ENCODE measurements at regions not wholly inside any gene's neighbourhood (a gene's known extent, or its start where the extent isn't known, plus 50 kb on each side); places are given as distances from the start of the nearest gene placed in this dataset.

DNA sequence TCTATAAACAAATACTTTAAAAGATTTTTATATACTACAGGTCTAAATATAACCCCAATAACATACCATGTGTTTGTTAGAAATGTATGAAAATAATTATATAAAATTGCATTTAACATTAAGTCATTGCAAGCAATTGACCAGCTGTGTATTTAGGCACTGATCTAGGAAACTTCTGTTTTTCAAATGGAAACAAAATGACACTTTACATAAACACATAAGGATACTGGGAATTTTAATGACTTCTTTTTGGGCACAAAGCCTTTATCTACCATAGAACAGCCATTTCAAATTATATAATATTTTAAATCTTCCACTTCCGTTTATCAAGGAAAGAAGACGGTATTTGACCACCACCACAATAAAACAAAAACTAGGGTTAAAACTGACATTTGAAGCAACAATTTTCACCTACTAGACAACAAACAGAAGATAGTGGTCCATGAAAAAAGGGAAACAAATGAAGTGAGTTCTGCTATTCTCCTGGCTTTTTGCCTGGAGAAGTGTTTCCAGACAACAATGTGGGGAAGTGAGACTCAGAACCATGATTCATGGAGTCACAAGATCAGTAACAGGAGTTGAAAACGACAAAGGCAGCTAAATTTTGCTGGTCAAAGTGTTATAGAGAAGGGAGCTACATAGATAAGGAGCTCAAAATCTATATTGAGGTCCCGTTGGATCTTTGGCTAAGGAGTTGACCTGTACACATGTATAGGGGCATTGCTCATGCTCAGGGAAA is 475.1 kb downstream of the TRHDE start:
- TF ChIP-seq, protein P1, sequence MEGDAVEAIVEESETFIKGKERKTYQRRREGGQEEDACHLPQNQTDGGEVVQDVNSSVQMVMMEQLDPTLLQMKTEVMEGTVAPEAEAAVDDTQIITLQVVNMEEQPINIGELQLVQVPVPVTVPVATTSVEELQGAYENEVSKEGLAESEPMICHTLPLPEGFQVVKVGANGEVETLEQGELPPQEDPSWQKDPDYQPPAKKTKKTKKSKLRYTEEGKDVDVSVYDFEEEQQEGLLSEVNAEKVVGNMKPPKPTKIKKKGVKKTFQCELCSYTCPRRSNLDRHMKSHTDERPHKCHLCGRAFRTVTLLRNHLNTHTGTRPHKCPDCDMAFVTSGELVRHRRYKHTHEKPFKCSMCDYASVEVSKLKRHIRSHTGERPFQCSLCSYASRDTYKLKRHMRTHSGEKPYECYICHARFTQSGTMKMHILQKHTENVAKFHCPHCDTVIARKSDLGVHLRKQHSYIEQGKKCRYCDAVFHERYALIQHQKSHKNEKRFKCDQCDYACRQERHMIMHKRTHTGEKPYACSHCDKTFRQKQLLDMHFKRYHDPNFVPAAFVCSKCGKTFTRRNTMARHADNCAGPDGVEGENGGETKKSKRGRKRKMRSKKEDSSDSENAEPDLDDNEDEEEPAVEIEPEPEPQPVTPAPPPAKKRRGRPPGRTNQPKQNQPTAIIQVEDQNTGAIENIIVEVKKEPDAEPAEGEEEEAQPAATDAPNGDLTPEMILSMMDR (conservative IDR thresholded peaks at IDR 0.05; ENCODE audit: low read depth in 2 of 2), result no peak
- TF ChIP-seq ZNF331 (CRISPR knock-in tag; IDR thresholded peaks at IDR 0.05; ENCODE audit: low read depth), result no peak

Data from GM23338 (cell line).